ENCODE measurements at regions not wholly inside any gene's neighbourhood (a gene's known extent, or its start where the extent isn't known, plus 50 kb on each side); places are given as distances from the start of the nearest gene placed in this dataset.

DNA sequence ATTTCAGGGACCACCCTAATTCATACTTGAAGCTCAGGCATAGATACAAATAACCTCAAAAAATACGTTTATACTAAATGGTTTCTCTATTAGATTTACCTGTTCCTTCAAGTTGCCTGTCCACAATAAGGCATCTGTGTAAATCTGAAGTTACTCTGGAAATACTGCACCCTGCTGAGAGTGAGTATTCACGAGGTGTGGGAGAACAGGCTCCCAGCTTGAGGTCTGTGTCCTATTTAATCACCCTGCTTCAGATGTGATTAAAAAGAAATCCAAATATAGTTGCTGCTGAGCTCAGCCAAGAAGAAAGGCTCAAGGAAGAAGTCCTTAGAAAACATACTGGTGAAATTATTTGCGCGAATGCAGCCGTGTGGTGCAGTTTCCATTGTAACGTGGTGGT, 136.8 kb downstream of the KLF6 start:
- Histone ChIP-seq H3K9me1 (replicated peaks; ENCODE audit: control insufficient read depth, extremely low read depth, insufficient read depth, low read length) (no peaks in the 10 kb centered on the region), H2AFZ (ENCODE audit: low read depth, low read length) (no peak overlapping the region), H3K4me2 (ENCODE audit: insufficient read depth, low read length) (no peak overlapping the region), H3K36me3 (ENCODE audit: control insufficient read depth in 2 of 2, extremely low read depth in 1 of 2, insufficient read depth in 2 of 2, low read length in 2 of 2) (no peaks in the 10 kb centered on the region), H3K27me3 (ENCODE audit: control insufficient read depth in 2 of 2, insufficient read depth in 2 of 2, low read length in 2 of 2) (peaks cover 0 to 10% of the 10 kb centered on the region in 2 experiments), H3K27ac (ENCODE audit: insufficient read depth, low read depth, low read length) (no peak overlapping the region), H3K9me3 (replicated peaks; ENCODE audit: control insufficient read depth, insufficient read depth, low read length) (no peaks in the 10 kb centered on the region), H4K20me1 (replicated peaks; ENCODE audit: control insufficient read depth, extremely low read depth, insufficient read depth, low read length) (no peaks in the 10 kb centered on the region), H3K4me3 (replicated peaks in 1 of 3; ENCODE audit: insufficient read depth in 1 of 3, low read depth in 1 of 3, low read length in 3 of 3) (no peak overlapping the region), H3K79me2 (ENCODE audit: control insufficient read depth, insufficient read depth, low read length) (no peaks in the 10 kb centered on the region), H3K4me1 (ENCODE audit: control insufficient read depth, extremely low read depth, insufficient read depth, low read length) (no peaks in the 10 kb centered on the region), H3K9ac (replicated peaks; ENCODE audit: extremely low read depth, insufficient read depth, low read length) (no peak overlapping the region)
- TF ChIP-seq GATA2 (IDR thresholded peaks at IDR 0.05; ENCODE audit: insufficient read depth, insufficient read length, low read depth, low read length) (no peak), JUN (IDR thresholded peaks at IDR 0.05; ENCODE audit: borderline replicate concordance, insufficient read depth, insufficient read length, low read depth) (no peak)
- TF ChIP-seq, protein P1, sequence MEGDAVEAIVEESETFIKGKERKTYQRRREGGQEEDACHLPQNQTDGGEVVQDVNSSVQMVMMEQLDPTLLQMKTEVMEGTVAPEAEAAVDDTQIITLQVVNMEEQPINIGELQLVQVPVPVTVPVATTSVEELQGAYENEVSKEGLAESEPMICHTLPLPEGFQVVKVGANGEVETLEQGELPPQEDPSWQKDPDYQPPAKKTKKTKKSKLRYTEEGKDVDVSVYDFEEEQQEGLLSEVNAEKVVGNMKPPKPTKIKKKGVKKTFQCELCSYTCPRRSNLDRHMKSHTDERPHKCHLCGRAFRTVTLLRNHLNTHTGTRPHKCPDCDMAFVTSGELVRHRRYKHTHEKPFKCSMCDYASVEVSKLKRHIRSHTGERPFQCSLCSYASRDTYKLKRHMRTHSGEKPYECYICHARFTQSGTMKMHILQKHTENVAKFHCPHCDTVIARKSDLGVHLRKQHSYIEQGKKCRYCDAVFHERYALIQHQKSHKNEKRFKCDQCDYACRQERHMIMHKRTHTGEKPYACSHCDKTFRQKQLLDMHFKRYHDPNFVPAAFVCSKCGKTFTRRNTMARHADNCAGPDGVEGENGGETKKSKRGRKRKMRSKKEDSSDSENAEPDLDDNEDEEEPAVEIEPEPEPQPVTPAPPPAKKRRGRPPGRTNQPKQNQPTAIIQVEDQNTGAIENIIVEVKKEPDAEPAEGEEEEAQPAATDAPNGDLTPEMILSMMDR (IDR thresholded peaks at IDR 0.05; ENCODE audit: extremely low read depth in 1 of 2, insufficient read depth in 1 of 2, low read depth in 1 of 2, low read length in 2 of 2) = no peak
- BruUV-seq (replicated peaks) = no TSS peak
- ChIA-PET POLR2A (no interaction called here), CTCF (no interaction called here)
- intact Hi-C loops (cut with micrococcal nuclease) = no loop called here
- FAIRE-seq (no peak), DNase-seq (ENCODE audit: low read depth, low spot score) (no peak)
- dilution Hi-C loops (cut with MboI; ENCODE audit: extremely low pct_ligation_motif_present, low sequenced_read_pairs) = no loop called here

DNA sequence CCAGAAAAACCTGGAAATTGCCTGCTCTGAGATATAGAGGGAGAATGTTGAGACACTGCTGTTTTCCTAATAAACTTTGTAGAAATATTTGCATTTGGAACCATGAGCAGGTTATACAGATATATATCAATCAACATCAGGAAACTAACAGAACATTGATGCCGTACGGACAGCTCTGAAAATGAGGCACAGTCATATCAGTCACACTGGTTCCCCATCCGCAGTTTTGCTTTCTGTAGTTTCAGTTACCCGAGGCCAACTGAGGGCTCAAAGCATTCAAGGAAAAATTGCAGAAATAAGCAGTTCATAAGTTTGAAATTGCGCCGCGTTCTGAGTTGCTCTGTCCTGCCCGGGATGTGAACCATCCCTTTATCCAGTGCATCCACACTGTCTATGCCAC, 137.9 kb downstream of the KLF6 start:
- BruUV-seq (replicated peaks) = no TSS peak
- Histone ChIP-seq H3K9me3 (replicated peaks; ENCODE audit: control insufficient read depth, insufficient read depth, low read length) (no peaks in the 10 kb centered on the region), H2AFZ (ENCODE audit: low read depth, low read length) (no peak overlapping the region), H3K79me2 (ENCODE audit: control insufficient read depth, insufficient read depth, low read length) (no peaks in the 10 kb centered on the region), H3K27me3 (ENCODE audit: control insufficient read depth in 2 of 2, insufficient read depth in 2 of 2, low read length in 2 of 2) (peaks cover 0 to 10% of the 10 kb centered on the region in 2 experiments), H4K20me1 (replicated peaks; ENCODE audit: control insufficient read depth, extremely low read depth, insufficient read depth, low read length) (no peaks in the 10 kb centered on the region), H3K36me3 (ENCODE audit: control insufficient read depth in 2 of 2, extremely low read depth in 1 of 2, insufficient read depth in 2 of 2, low read length in 2 of 2) (no peaks in the 10 kb centered on the region), H3K9ac (replicated peaks; ENCODE audit: extremely low read depth, insufficient read depth, low read length) (no peak overlapping the region), H3K4me1 (ENCODE audit: control insufficient read depth, extremely low read depth, insufficient read depth, low read length) (no peaks in the 10 kb centered on the region), H3K9me1 (replicated peaks; ENCODE audit: control insufficient read depth, extremely low read depth, insufficient read depth, low read length) (no peaks in the 10 kb centered on the region), H3K27ac (ENCODE audit: insufficient read depth, low read depth, low read length) (no peak overlapping the region), H3K4me2 (ENCODE audit: insufficient read depth, low read length) (no peak overlapping the region), H3K4me3 (replicated peaks in 1 of 3; ENCODE audit: insufficient read depth in 1 of 3, low read depth in 1 of 3, low read length in 3 of 3) (no peak overlapping the region)
- CTCF ChIA-PET = no interaction called here
- intact Hi-C loops (cut with micrococcal nuclease) = no loop called here
- no peak for TF ChIP-seq JUN (IDR thresholded peaks at IDR 0.05; ENCODE audit: borderline replicate concordance, insufficient read depth, insufficient read length, low read depth)
- dilution Hi-C loops (cut with MboI; ENCODE audit: extremely low pct_ligation_motif_present, low sequenced_read_pairs) = no loop called here
- no peak for DNase-seq (ENCODE audit: low read depth, low spot score)
- FAIRE-seq = no peak
- POLR2A ChIA-PET = no interaction called here
